OCI-M1 (cell line): ENCODE measurements at regions not wholly inside any gene's neighbourhood (a gene's known extent, or its start where the extent isn't known, plus 50 kb on each side); places are given as distances from the start of the nearest gene placed in this dataset.

Experiments
- DNase-seq: peaks from one replicate; lab custom pipeline; 2025; lab: John Stamatoyannopoulos, UW

DNA sequence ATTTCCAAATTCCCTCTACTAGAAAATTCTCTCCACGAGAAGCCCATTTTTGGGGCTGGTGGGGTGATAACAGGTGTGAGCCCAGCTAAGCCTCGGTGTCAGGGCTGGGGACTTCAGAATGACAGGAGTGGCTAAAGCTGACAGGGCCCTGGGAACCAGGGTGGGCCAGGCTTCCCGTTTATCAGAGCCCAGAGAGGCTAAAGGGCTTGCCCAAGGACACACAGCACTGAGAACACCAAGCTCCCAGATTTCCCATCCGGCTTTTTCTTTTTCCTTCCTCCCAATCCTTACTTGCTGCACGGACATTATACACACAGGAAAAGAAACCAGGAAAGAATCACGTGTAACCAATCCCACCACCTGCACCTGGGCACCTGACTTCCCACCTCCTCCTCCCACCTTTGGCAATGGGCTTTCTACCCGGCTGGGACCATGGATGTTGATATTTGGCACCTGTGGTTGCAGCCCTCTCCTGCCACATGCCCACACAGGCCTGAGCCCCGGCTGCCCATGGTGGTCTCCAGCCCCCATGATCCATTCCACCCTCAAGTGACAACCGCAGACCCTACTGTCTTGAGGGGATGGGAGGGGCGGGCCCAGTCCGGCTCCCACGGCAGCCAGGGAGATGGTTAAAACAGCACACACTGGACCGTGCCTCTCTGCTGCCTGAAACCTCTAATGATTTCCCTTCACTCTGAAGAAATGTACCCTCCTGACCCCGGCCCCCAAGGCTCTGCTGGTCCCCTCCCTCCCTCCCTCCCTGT, 78.9 kb downstream of the ENGASE start:
- no peak for DNase-seq

DNA sequence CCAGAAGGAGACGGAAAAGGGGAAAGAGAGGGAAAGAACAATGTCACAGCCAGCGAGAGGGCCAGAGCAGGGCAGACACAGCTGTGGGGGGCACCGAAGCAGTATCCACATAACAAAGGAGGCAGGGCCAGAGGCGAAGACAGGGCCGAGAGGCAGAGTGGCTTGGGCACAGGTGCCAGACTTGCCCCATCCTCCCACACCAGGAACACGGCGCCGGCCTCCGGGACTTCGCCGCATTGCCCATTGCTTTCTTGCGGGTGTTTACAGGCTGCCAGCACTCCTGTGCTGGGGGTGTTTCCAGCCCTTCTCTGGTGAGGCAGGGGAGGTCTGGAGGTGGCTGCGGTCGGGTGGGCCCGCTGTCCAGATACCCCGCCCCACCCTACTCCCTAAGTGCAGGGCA, 78.0 kb downstream of the ENGASE start:
- no peak for DNase-seq

DNA sequence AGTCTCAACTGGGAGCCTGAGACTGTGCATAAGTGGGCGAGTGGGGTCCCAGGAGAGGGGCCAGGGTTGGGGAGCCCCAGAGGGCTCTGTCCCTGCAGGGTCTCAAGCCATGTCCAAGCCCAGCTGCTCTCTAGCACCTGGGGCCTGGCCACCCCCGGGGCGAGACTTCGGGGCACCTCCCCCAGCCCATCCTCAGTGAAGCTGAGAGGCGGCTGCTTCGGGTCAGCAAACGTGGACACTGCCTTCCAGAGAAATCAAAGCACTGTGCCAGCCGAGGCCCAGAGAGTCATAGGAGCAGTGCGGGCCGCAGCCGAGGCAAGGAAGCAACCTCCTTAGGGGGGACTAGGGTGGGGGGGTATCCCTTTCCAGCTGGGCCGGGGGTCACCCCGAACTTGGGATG, 77.5 kb downstream of the ENGASE start:
- DNase-seq = no peak

DNA sequence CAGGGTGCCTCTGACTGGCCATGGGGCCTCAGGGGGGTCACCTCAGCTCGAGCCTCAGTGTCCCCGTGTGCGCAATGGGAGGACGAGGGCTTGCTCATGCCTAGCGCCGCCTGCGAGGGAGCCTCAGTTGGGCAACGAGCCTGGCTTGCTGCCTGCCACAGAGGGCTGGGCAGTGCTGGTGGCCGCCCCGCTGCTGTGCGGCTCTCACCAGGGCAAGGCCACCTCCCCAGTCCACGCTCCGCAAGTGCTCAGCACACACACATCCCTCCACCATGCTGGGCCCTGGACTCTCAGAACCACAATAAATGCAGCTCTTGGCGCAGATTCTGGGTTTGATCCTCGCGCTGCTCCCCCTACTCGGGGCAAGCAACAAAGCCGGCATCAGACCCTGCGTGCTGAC, 76.2 kb downstream of the ENGASE start:
- no peak for DNase-seq

DNA sequence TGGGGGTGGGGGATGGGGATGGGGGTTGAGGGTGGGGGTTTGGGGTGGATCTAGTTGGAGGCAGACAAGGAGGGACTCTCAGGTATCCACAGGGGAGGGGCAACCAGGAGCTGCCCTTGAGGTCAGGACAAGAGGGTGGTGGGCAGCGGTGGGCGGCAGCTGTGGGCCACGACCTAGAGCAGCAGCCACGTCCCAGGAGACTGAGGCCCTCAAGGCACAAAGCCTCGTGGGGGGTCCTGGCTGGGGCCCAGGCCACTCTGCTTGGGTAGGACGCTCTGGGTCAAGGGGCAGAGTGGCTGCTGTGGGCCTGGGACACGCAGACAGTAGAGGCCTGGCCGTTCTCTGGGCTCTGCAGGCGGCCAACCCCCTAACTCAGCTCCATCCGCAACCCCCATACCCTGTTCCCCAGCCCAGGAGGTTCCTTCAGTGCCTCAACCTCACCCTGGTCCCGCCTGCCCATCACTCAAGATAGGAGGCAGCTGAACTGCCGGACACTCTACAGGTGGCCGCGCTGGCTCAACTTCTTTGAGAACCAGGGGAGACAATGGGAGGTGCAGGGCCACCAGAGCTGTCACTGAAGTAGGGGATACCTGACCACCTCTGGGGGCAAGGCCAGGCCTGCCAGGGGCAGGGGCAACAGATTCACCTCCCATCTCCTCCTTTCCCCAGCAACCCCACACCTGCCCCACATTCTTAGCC, 75.6 kb downstream of the ENGASE start:
- DNase-seq = no peak

DNA sequence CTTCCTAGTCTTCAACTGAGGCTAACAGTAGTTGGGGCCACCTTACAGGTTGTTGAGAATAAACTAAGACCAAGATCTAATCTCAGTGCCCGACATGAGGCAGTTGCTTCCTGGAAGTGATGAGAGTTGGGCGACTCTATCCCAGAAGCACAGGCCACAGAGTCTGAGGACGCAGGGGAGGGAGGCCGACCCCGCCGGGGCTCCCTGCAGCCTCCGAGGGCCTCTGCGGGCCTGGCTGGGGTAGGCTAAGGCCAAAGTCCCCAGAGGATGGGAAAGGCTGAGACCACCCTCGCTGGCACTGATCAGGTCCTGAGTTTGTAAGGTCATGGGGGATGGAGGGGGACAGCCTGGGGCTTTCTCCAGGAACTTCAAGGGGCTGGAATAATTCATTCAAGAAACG, 74.0 kb downstream of the ENGASE start:
- no peak for DNase-seq

DNA sequence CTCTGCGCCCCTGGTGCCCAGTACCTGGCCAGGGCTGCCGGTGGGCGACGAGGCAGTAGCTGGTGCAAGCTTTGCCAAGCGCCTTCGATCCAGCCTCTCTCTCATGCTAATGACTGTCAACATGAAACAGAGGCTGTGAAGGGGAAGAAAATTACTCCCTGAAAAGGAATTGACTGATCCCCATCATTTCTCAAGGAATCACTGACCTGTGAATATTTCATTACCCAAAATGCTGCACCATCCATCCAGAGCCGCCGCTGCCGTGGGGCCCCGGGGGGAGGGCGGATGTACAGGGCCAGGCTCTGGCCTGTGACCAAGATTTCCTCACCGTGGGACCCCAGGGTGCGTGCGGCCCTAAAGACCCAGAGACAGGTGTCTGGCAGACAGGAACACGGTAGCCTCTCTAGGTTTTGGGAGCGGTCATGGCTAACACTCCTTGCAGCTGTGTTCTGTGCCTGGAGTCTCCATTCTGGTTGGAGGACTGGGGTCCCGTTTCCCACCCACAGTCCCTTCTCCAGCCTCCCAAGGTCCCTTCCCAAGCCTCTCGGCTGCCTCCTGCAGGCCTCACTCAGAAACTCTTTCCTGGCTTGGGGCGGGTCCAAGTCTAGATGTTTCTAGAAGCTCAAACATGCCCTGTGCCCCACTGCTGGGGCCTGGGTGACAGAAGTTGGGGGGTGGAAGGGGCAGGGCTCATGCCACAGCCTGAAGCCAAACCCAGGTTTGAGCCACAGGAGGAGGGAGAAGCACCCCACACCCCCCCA, 73.3 kb downstream of the ENGASE start:
- DNase-seq = no peak

DNA sequence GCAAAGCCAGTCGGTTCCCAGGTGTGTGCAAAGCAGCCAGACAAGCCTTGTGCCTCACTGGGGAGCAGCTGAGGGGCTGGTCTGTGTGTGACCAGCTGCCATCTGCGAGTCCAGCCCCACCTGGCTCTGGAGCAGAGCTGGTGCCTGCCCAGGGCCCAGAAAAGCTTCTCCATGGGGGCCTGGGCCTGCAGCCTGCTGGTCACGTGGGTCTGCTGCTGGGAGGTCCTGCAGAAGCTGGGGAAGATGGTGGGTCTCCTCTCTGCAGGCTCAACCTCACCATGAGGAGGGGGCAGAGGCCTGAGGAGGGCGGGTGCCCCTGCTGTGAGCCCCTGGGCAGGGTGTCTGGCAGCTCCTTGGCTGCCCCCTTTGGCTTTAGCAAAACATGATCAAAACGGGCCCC, 71.9 kb downstream of the ENGASE start:
- no peak for DNase-seq

DNA sequence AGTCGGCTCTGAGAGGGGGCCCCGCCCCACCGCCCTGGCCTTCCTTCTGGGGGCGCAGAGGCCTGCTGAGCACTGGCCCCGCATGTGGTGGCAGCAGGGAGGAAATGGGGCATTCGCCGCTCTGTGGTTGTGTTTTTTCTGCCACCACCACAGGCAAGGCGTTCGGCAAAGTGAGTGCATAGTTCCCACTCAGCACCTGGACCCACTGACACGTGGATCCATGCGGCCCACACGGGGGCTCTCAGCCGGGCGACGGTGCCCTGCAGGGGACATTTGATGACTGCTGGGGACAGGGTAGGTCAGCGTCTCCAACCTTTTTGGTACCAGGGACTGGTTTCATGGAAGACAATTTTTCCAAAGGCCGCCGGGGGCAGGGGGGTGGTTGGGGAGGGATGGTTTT, 70.9 kb downstream of the ENGASE start:
- DNase-seq = no peak

DNA sequence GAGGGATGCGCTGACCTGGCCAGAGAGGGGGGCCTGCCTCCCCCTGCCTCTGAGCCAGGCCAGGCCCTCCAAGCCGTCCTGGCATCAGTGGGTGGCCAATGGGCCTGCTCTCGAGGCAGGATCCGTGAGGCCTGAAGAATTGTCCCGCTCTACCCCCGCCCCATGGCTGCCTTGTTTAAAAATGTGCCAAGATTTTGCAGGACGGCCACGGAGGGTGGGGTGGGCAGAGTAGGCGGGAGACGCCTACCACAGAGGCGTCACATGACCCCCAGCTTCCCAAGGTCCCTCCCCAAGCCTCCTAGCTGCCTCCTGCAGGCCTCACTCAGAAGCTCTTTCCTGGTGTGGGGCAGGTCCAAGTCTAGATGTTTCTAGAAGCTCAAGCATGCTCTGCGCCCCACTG, 69.5 kb downstream of the ENGASE start:
- no peak for DNase-seq

DNA sequence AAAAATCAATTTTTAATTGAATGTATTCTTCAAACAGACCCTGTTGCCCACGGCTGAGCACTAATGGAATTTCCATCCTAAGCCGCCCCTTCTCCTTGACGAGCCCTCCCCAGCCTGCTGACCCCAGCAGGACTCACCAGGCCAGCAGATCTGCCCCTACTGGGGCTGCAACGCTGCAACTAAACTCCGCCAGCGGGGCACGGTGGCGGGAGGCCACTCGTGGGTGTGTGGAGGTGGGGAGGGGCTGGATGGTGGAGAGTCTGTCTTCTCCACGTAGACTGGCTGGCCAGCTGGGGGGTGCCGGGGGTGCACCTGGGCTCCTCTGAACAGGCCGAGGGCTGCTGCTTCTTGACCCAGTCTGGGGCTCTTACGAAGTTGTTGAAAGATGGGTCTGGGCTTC, 67.8 kb downstream of the ENGASE start:
- no peak for DNase-seq

DNA sequence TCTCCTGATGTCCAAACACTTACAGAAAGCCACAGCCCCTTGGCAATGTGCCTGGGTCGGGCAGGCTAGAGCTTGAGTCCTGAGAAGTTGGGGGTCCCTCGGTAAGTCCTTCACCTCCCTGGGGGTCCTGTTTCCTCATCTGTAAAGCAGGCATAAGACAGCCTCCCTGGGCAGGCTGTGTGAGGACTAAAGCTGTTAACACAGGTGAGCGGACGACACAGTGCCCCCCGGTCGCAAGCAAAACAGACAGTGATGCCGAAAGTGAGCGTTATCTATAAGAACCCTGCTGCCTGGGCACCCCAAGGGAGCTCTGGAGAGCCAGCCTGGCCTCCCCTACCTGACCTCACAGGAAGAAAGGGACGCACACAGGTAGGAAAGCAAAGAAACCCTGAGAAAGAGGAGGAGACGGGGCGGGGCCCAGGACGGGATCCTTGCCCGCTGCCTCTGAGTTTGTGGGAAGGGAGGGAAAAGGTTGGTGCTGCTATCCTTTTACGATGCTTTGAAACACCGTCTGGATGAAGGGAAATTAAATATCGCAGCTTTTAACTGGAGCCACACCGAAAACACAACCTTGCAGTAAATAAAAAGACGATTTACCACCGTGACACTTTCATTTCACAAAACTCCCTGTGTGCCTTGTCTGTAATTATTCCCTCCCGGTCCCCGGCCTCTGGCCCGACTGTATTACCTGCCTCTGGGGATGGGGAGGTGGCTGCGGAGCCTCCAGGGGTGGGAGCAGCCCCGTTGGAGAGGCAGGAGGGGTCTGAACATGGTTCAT, 67.1 kb downstream of the ENGASE start:
- no peak for DNase-seq

DNA sequence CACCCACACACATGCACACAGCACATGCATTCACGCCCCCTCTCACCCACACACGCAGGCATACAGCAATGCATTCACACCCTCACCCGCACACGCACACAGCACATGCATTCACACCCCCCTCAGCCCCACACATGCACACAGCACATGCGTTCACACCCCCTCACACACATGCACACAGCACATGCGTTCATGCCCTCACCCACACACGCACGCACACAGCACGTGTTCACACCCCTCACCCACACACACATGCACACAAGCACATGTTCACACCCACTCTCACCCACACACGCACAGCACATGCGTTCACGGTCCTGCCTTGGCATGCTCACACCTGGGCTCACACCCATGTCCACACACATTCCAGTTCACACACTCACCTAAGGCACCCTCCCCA, 64.2 kb downstream of the ENGASE start:
- no peak for DNase-seq

DNA sequence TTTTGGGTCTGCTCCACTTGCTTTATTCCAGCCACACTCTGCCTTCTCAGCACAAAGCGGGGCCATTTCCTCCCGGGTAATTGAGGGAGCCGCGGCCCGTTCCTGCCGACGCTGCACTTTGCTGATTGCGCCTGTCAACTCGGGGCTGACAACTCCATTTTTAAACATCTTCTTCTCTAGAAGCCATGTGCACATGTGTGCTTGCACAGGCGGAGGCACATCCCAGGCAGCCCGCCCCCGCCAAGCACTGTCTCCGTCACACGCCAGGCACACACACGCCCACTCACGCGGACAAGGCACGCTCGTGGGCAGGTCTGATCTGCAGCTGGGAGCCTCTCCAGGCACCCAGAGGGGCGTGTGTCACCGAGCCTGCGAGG, 63.2 kb downstream of the ENGASE start:
- no peak for DNase-seq

DNA sequence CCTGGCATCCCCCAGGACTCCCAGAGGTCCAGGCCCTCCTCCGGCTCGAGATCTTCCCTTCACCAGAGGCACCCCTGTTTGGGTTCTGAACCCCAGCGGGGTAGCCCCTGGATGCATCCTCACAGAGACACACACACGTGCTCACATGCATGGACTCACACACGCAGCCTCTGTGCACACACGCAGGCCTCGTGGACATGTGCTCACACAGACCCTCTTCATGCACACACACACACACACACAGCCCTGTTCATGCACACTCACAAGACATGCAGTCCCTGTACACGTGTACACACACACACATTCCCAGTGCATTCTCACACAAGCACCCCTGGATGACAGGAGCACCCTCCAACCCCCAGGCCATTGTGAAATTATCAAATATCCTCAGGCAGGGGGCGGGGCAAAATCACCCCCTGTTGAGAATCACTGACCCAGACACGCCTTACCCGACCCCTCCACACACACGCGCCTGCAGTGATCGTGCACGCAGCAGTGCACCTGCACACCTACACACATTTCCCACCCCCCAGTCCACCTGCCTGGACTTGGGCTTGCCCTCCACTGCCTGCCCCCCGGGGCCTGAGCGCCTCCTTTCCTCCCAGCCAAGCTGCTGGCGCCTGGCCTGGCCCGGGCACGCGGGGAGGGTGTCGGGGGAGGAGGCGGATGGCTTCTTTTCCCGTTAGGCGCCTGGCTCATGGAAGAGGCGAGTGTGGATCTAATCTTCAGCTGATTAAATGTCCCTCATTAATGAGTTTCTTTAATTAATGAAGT, 62.6 kb downstream of the ENGASE start:
- no peak for DNase-seq

DNA sequence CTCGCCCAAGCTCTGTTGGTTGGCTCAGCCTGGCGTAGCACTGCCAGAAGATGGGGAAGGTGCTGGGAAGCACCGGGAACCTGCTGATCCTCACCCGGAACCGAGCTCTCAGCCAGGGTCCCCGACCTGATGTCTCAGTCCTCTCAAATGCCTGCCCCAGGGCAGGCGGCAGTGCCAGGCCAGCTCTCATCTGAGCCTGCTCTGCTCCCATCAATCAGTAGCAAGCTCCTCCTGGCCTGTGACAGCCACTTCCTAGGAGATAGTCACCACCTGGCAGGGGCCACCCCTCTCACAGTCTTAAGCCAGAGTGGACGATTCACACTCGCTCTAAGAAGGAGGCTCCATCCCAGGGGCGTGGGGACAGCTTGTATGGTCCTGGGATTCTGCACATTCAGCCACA, 62.0 kb downstream of the ENGASE start:
- no peak for DNase-seq
